Amniotic epithelial cell (primary cell): ENCODE measurements at regions not wholly inside any gene's neighbourhood (a gene's known extent, or its start where the extent isn't known, plus 50 kb on each side); places are given as distances from the start of the nearest gene placed in this dataset.

Source experiments
- DNase-seq: peaks from one replicate; pipeline ENCODE4 v3.0.0-alpha.2; 2010; ENCODE audit warnings: low read depth

GRCh38 chr1:98203466-98203865 lies 282.6 kb upstream of the DPYD start:
- DNase-seq, result peak; percentile 69

- peak; percentile 96 for DNase-seq
These were observed 280.8 kb upstream of the DPYD start for GRCh38 chr1:98201666-98202081.

- no peak for DNase-seq
These were observed 276.5 kb upstream of the DPYD start for GRCh38 chr1:98197356-98197755.

- no peak for DNase-seq
These were observed 275.2 kb upstream of the DPYD start for GRCh38 chr1:98196012-98196411.

- DNase-seq, result no peak
These were observed 267.9 kb upstream of the DPYD start for GRCh38 chr1:98188774-98189173.

GRCh38 chr1:98184856-98185255 lies 264.0 kb upstream of the DPYD start:
- DNase-seq, result no peak

GRCh38 chr1:98181036-98181764 lies 260.4 kb upstream of the DPYD start:
- no peak for DNase-seq

- no peak for DNase-seq
These were observed 258.4 kb upstream of the DPYD start for GRCh38 chr1:98179151-98179773.

GRCh38 chr1:98177751-98178150 lies 256.9 kb upstream of the DPYD start:
- DNase-seq, result peak; percentile 69

GRCh38 chr1:98176936-98177335 lies 256.1 kb upstream of the DPYD start:
- DNase-seq, result no peak

GRCh38 chr1:98176414-98176813 lies 255.6 kb upstream of the DPYD start:
- no peak for DNase-seq

- peak; percentile 52 for DNase-seq
These were observed 251.7 kb upstream of the DPYD start for GRCh38 chr1:98172578-98172977.

GRCh38 chr1:98172022-98172421 lies 251.2 kb upstream of the DPYD start:
- DNase-seq, result no peak

- no peak for DNase-seq
These were observed 243.7 kb upstream of the DPYD start for GRCh38 chr1:98164509-98164908.

GRCh38 chr1:98157524-98158313 lies 236.9 kb upstream of the DPYD start:
- no peak for DNase-seq

- no peak for DNase-seq
These were observed 226.4 kb upstream of the DPYD start for GRCh38 chr1:98147280-98147679.

GRCh38 chr1:98145655-98146054 lies 224.8 kb upstream of the DPYD start:
- DNase-seq, result no peak

GRCh38 chr1:98143403-98143802 lies 222.6 kb upstream of the DPYD start:
- no peak for DNase-seq

GRCh38 chr1:98133131-98133530 lies 212.3 kb upstream of the DPYD start:
- no peak for DNase-seq

- DNase-seq, result no peak
These were observed 209.6 kb upstream of the DPYD start for GRCh38 chr1:98130408-98130807.

- DNase-seq, result peak; percentile 15
These were observed 208.7 kb upstream of the DPYD start for GRCh38 chr1:98129491-98129890.

GRCh38 chr1:98126740-98127139 lies 205.9 kb upstream of the DPYD start:
- no peak for DNase-seq

GRCh38 chr1:98121646-98122045 lies 200.8 kb upstream of the DPYD start:
- peak; percentile 43 for DNase-seq
